Hematopoietic multipotent progenitor cell treated with erythropoietin and hydrocortisone succinate and interleukin-3 and kit ligand, for 4 days (in vitro differentiated cells): ENCODE measurements at regions not wholly inside any gene's neighbourhood (a gene's known extent, or its start where the extent isn't known, plus 50 kb on each side); places are given as distances from the start of the nearest gene placed in this dataset.

Experiments
- DNase-seq: peaks from one replicate; pipeline ENCODE4 v3.0.0-alpha.2; 2015

DNA sequence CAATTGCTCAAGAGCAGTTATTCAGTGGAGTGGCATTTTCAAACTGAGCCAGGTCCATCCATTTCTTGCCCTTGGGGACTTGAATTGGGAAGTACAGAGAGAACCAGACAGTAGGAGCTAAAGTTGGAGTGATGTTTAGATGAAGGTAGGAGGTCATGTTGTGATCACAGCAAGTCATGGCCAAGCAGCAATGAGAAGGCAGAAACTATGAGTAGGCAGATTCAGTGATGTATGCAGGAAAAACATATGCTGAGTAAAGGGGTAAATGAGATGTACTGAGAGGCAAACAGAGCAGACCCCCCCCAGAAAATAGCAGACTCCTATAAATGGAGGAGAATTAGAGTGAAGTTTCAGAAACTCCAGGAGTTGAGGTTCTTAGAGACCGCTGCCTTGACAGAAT, 95.8 kb downstream of the PERP start:
- no peak for DNase-seq

DNA sequence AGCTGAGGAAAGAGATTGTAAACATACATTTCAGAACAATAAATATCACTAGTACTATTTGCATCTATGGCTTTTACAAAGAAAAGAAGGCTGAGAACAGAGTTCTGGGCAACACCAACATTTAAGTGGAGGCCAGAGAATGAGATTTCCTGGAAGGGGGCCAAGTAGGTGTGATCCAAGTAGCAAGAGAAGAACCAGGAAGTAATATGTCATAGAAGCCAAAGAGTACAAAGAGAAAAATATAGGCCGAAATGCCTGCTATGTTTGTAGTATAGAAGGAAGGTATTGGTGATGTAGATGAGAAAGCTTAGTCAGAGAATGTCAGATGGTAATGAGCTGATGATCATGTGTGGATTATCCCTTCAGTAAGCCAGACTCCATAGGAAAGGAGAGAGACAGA, 94.5 kb downstream of the PERP start:
- peak; percentile 21 for DNase-seq

DNA sequence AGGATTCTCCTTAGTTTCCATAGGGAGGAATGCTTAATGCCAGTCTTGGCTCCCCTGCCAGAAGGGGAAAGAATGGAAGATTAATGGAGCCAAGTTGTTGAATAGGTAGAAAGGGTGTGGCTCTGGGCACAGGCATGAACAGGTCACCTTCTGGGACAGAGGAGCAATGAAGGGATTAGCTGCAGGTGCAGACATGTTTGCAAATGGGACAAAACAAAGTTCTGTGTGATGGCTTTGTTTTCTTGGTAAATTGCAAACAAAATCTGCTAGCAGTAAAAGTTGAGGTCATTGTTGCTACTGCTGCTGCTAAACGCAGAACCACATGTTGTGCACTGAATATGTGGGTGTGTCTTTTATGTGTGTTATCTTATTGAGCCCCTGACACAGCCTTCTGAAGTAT, 93.3 kb downstream of the PERP start:
- peak; percentile 29 for DNase-seq

DNA sequence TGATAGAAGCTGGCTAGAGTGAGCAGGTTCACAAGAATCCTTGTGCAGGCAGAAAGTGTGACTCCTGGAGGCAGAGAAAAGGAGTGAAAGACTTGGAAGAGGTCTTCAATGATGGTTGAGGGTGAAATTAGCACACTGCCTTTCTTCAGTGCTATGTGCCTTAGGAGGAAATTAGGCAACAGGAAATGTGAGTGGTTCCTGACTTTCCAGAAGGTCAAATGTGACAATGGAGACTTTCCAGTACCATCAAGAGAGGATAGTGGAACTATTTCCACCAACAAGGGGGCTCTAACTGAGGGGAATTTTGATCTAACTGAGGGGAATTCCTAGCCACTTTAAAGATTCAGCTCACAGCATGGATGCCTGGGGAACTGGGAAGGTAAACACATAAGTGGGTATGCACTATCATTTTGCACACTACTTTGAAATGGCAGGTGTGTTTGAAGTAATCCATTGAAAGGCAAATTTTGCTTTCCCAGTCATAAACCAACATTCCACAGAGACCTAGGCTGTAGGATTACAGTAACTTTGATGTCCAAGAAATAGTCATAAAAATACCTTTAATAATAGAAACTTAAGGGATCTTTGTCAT, 90.0 kb downstream of the PERP start:
- DNase-seq = no peak

DNA sequence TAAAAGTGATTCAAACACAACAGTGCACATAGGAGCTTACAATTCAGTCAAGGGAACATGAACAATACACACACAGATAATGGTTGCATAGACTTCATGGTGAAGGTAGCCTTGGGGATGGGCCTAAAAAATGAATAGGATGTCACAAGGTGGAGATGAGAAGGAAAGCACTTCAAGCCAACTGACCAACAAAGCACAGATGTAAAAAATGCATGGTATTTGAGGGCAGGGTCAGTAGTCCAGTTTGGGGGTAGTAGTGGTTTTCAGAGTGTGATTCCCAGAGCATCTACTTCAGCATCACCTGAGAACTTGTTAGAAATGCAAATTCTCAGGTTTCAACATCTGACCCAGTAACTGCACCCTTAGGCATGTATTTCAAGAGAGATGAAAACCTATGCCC, 88.9 kb downstream of the PERP start:
- no peak for DNase-seq

DNA sequence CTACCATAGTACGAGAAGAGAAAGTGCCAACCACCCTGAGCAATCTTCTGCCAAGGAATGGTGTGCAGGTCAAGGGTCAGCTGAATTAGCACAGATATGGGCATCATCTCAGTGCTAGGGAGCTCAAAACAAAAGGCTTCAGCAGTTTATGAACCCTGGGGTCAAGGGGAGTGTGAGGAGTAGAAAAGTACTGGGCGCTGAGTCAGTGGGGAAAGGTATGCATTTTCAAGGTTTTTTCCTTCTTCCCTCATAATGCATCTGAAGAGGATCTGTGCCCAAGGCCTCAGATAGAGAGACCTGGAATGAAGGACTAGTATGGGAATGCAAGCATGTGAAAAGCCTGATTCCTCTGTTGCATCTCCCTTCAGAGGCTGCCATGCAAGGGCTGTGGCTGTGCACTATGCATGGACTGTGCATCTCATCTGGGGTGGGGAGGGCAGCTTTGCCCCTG, 81.7 kb downstream of the PERP start:
- no peak for DNase-seq

GRCh38 chr6:138026342-138026741, 80.9 kb downstream of the PERP start:
- no peak for DNase-seq

- no peak for DNase-seq
These were observed 78.3 kb downstream of the PERP start for GRCh38 chr6:138028893-138029292.

DNA sequence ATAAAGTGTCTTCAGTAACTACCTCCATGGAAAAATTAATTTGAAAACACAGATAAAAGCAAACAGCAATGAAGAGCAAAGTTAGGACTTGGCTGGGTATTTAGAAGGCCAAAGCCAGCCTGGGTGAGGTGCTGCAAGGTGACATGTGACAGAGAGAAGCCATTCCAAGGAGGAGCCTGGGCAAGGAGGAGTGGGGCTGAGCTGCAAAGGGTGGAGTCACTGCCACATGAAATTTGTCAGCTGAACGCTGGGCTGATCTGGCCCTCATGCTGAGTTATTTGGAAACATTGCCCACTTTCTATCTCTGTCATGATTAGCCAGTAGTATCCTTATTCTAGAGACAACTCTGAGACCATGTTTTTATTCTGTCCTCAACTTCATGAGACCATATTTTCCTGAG, 76.3 kb downstream of the PERP start:
- DNase-seq = no peak

GRCh38 chr6:138031417-138031816, 75.8 kb downstream of the PERP start:
- no peak for DNase-seq

DNA sequence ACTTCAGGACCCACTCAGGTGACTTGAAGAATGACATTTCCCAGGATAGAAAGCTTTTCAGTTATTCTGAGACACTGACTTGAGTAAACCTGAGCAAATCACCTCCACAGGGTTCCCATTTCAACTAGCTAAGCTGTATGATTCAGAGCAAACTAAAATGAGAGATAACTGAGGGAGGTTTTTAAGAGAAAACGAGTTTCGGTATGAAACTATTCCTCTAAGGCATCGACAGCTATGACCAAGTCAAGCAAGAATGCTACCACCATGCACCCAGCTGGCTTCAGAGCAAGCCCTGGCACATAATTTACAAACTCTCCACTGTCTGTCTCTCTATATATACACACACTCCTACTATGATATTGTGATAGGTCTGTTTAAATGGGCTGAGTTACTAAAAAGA, 75.4 kb downstream of the PERP start:
- DNase-seq = no peak

DNA sequence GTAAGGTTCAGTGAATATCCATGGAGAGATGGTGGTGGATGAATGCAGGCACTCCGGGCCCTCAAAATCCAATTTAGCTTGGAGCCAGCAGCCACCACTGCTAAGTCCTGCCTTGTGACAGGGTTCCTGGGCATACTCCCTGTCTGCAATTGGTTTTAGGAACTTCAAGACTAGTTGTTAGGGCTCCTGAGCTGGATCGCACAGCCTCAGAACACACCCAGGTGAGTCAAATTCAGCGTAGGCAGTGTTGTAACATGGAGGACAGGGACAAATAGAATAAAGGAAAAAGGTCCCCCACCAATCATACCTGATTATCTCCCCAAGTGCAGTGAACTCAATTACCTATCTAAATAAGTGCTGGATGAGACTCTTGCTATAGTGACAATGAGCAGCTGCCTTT, 74.6 kb downstream of the PERP start:
- DNase-seq = no peak

GRCh38 chr6:138034229-138034628, 73.0 kb downstream of the PERP start:
- DNase-seq = no peak

DNA sequence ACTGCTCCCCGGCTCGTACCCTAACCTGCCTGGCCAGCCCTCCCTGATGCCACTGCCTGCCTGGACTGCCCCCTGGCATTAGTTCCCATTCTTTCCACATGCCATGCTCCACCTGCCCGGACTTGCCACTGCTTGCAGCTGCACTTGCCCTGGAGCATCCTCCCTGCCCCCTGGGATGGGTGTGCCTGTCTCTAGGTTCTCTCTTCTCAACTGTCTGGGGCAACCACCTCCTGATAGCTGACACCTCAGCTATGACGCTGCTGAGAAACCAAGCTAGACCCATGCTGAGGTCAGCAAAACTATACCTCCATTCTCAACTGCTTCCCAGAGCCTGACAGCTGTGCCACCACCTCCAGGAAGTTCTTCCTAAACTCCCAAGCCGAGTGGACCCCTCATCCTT, 72.1 kb downstream of the PERP start:
- no peak for DNase-seq

DNA sequence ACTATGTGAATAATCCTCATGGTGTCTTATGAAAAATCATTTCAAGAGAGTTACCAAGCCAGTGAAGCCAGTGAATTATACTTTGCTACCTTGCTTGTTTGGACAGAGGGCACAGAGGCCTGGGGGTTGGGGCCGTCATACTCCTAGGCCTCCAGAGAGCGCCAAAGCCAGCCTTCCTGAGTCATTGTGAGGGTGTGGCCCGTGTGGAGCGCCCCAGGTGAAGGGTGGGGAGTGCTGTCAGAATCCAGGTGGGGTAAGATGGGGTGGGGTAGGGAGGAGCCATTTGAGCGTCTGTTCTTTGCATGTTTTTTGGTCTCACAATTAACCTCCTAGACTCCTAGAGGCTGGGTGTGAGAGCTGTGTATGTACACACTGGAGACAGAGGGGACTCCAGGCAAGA, 71.1 kb downstream of the PERP start:
- no peak for DNase-seq

DNA sequence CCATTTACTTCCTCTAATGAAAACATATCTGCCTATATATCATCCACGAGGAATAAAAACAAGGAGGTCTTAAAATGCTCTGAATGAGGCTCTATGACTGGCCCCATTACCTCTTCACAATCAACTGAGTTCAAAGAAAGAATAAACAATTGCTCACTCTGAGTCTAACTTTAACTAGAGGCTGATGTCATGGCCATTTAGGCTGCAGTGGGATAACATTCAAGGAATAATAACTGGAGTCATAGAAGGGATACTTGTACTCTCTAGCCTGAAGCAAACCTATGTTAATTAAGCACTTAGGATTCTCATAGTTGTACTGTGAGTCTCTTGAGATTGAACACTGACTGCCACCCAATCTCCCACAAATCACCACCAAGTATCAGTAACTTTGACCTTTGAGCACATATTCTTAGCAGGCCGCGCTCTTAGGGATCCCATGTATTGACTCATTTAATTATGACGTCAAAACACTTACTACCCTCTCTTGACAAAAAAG, 70.2 kb downstream of the PERP start:
- no peak for DNase-seq

DNA sequence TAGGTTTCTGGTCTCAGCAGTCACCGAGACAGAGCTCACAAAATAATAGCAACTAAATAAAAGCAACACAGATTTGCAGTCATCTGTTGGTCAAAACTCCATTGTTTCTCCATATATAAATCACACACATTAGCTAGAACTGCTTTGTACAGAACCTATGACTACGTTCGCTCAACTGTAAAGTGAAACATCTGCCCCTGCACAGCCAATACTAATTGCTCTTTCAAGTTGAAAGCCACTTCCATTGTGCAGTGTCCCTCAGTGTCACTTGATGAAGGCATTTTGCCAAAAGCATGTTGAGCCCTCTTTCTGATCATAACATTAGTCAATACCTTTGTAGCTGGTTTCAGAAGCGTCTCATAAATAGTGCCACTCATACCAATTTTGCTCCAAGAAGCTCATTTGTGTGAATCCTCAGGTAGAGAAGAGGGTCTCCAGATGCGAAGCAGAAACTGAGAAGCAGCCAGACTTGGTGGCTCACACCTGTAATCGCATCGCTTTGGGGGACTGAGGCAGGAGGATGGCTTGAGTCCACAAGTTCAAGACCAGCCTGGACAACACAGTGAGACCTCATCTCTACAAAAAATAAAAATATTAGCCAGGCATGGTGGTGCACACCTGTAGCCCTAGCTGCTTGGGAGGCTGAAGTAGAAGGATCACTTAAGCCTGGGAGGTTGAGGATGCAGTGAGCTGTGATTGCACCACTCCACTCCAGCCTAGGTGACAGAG, 68.9 kb downstream of the PERP start:
- no peak for DNase-seq
